ENCODE measurements at regions not wholly inside any gene's neighbourhood (a gene's known extent, or its start where the extent isn't known, plus 50 kb on each side); places are given as distances from the start of the nearest gene placed in this dataset.
"Not testable (repeated sequence)": the region's sequence is repeated elsewhere in the genome, so short reads cannot be mapped to it uniquely, and the experiment has no call there.

GRCh38 chr18:5830902-5831301 is 64.4 kb downstream of the TMEM200C start:
- not testable (repeated sequence) for TF ChIP-seq CTCF (IDR thresholded peaks at IDR 0.05; ENCODE audit: low read depth, low read length, poor library complexity, severe bottlenecking); EZH2phosphoT487 (IDR thresholded peaks at IDR 0.05; ENCODE audit: borderline replicate concordance, low read length)

All from DOHH2 (cell line).